Astrocyte (in vitro differentiated cells and primary cell): ENCODE measurements at regions not wholly inside any gene's neighbourhood (a gene's known extent, or its start where the extent isn't known, plus 50 kb on each side); places are given as distances from the start of the nearest gene placed in this dataset.

ENCODE experiments used
- DNase-seq: peaks from one replicate; pipeline ENCODE4 v3.0.0-alpha.2; 2010; ENCODE audit warnings: low read depth
- FAIRE-seq: peaks from 2 replicates; lab custom pipeline; 2011; peaks lifted over from hg19 to GRCh38; lab: Jason Lieb, UNC
- H2AFZ ChIP-seq: 2 replicates; pipeline ENCODE4 v1.6.0; 2012; ENCODE audit warnings: low read depth, low read length, inconsistent platforms
- H3K27ac ChIP-seq: 2 replicates; pipeline ENCODE4 v1.5.1; 2011; ENCODE audit warnings: low read depth, low read length, inconsistent platforms
- H3K27me3 ChIP-seq: 2 replicates; pipeline ENCODE4 v1.6.0; 2011; ENCODE audit warnings: low read length, inconsistent platforms; ENCODE audit not compliant: insufficient read depth
- H3K36me3 ChIP-seq: 2 replicates; pipeline ENCODE4 v1.5.1; 2011; ENCODE audit warnings: low read length, inconsistent platforms; ENCODE audit not compliant: insufficient read depth
- H3K4me1 ChIP-seq: 2 replicates; pipeline ENCODE4 v1.5.1; 2011; ENCODE audit warnings: low read length, inconsistent platforms; ENCODE audit not compliant: insufficient read depth
- H3K4me2 ChIP-seq: 2 replicates; pipeline ENCODE4 v1.6.0; 2012; ENCODE audit warnings: low read length, inconsistent platforms
- H3K4me3 ChIP-seq: 2 replicates; pipeline ENCODE4 v1.5.1; 2011; ENCODE audit warnings: low read depth, mild to moderate bottlenecking, low read length, inconsistent platforms; ENCODE audit not compliant: insufficient read depth
- H3K79me2 ChIP-seq: 2 replicates; pipeline ENCODE4 v1.6.0; 2012; ENCODE audit warnings: mild to moderate bottlenecking, low read length, inconsistent platforms; ENCODE audit not compliant: insufficient read depth
- H3K9ac ChIP-seq: 2 replicates; pipeline ENCODE4 v1.6.0; 2012; ENCODE audit warnings: mild to moderate bottlenecking, low read length, inconsistent platforms
- H3K9me3 ChIP-seq: 2 replicates; pipeline ENCODE4 v1.5.1; 2012; ENCODE audit warnings: low read depth, mild to moderate bottlenecking, low read length, inconsistent platforms; ENCODE audit not compliant: insufficient read depth
- H4K20me1 ChIP-seq: 2 replicates; pipeline ENCODE4 v1.6.0; 2012; ENCODE audit warnings: low read length, inconsistent platforms; ENCODE audit not compliant: insufficient read depth
- H3K27ac Mint-ChIP-seq: one replicate; pipeline ENCODE4 v1.8.0; 2021; ENCODE audit warnings: mild to moderate bottlenecking, mixed read lengths; ENCODE audit not compliant: unreplicated experiment
- H3K27me3 Mint-ChIP-seq: one replicate; pipeline ENCODE4 v1.8.0; 2021; ENCODE audit warnings: low read depth, mixed read lengths; ENCODE audit not compliant: unreplicated experiment
- H3K36me3 Mint-ChIP-seq: one replicate; pipeline ENCODE4 v1.8.0; 2021; ENCODE audit warnings: low read depth, mixed read lengths; ENCODE audit not compliant: unreplicated experiment
- H3K4me1 Mint-ChIP-seq: one replicate; pipeline ENCODE4 v1.8.0; 2021; ENCODE audit warnings: low read depth, mixed read lengths; ENCODE audit not compliant: unreplicated experiment
- H3K4me3 Mint-ChIP-seq: one replicate; pipeline ENCODE4 v1.8.0; 2021; ENCODE audit warnings: mild to moderate bottlenecking, moderate library complexity, mixed read lengths; ENCODE audit not compliant: unreplicated experiment
- H3K9me3 Mint-ChIP-seq: one replicate; pipeline ENCODE4 v1.8.0; 2021; ENCODE audit warnings: mild to moderate bottlenecking, mixed read lengths; ENCODE audit not compliant: unreplicated experiment
- CTCF ChIP-seq: IDR thresholded peaks from 2 replicates; pipeline ENCODE4 v1.5.1; 2011; ENCODE audit warnings: low read depth, mild to moderate bottlenecking, inconsistent platforms, low read length, moderate library complexity; ENCODE audit not compliant: insufficient read depth
- EZH2 ChIP-seq: IDR thresholded peaks from 2 replicates; pipeline ENCODE4 v1.6.1; 2012; ENCODE audit warnings: mild to moderate bottlenecking, low read length, inconsistent platforms; ENCODE audit not compliant: insufficient read depth

DNA sequence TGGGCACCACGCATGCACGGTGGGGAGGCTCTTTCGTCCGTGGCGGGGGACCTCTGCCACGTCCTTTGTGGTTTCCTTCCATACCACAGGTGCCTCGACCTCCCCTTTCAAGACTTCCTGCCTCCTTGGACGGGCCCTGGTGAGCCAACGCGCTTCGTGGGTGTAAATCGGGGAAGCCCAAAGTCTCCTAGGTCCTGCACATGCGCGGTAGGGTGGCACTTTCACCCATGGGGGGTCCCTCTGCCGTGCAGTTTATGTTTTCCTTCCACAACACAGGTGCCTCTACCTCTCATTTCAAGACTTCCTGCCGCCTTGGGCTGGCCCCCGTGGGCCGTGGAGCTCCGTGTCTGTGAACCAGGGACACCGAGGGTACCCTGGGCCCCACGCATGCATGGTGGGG lies 349.7 kb downstream of the ALG10 start:
- Mint-ChIP-seq H3K9me3 (peaks cover 8% of the 10 kb centered on the region), H3K4me1 (no peaks in the 10 kb centered on the region)
- H3K9ac ChIP-seq = no peak overlapping the region

DNA sequence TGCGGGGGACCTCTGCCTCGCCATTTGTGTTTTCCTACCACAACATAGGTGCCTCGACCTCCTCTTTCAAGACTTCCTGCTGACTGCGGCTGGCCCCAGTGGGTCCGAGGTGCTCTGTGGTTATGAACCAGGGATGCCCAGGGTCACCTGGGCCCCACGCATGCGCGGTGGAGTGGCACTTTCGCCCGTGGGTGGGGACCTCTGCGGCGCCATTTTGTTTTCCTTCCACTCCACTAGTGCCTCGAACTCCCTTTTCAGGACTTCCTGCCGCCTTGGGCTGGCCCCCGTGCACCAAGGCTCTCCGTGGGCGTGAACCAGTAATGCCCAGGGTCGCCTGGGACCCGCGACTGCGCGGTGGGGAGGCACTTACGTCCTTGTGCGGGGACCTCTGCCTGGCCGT lies 351.6 kb downstream of the ALG10 start:
- peaks cover 1% of the 10 kb centered on the region for H3K9me3 Mint-ChIP-seq
- FAIRE-seq (no peak), DNase-seq (no peak)
- no peaks in the 10 kb centered on the region for H3K4me1 Mint-ChIP-seq
- H3K36me3 Mint-ChIP-seq = no peaks in the 10 kb centered on the region
- Histone ChIP-seq H3K79me2 (no peaks in the 10 kb centered on the region), H3K4me3 (no peak overlapping the region), H3K27me3 (no peaks in the 10 kb centered on the region), H2AFZ (no peak overlapping the region), H4K20me1 (no peaks in the 10 kb centered on the region), H3K4me2 (no peak overlapping the region), H3K4me1 (no peaks in the 10 kb centered on the region), H3K9me3 (peaks cover 24% of the 10 kb centered on the region), H3K36me3 (no peaks in the 10 kb centered on the region), H3K27ac (no peak overlapping the region), H3K9ac (no peak overlapping the region)
- H3K27me3 Mint-ChIP-seq = no peaks in the 10 kb centered on the region
- no peak overlapping the region for H3K4me3 Mint-ChIP-seq
- TF ChIP-seq EZH2 = no peak
- no peak overlapping the region for H3K27ac Mint-ChIP-seq

More for the DNA sequence above, 349.7 kb downstream of the ALG10 start:
- Mint-ChIP-seq H3K4me3 (no peak overlapping the region), H3K27ac (no peak overlapping the region), H3K36me3 (no peaks in the 10 kb centered on the region), H3K27me3 (no peaks in the 10 kb centered on the region)
- Histone ChIP-seq H3K27me3 (no peaks in the 10 kb centered on the region), H3K4me2 (no peak overlapping the region), H3K27ac (no peak overlapping the region), H3K9me3 (peaks cover 21% of the 10 kb centered on the region), H3K4me3 (no peak overlapping the region), H2AFZ (no peak overlapping the region), H3K36me3 (no peaks in the 10 kb centered on the region), H4K20me1 (no peaks in the 10 kb centered on the region), H3K79me2 (no peaks in the 10 kb centered on the region), H3K4me1 (no peaks in the 10 kb centered on the region)
- TF ChIP-seq EZH2 (no peak), CTCF (no peak)
- no peak for DNase-seq
- FAIRE-seq = no peak

- no peak overlapping the region for H3K4me3 Mint-ChIP-seq
- Histone ChIP-seq H3K36me3 (no peaks in the 10 kb centered on the region), H4K20me1 (no peaks in the 10 kb centered on the region), H3K27me3 (no peaks in the 10 kb centered on the region), H3K4me1 (no peaks in the 10 kb centered on the region), H3K4me3 (no peak overlapping the region), H2AFZ (no peak overlapping the region), H3K9ac (no peak overlapping the region), H3K27ac (no peak overlapping the region), H3K4me2 (no peak overlapping the region), H3K9me3 (peaks cover 21% of the 10 kb centered on the region), H3K79me2 (no peaks in the 10 kb centered on the region)
- no peaks in the 10 kb centered on the region for H3K27me3 Mint-ChIP-seq
- H3K27ac Mint-ChIP-seq = no peak overlapping the region
- peaks cover 1% of the 10 kb centered on the region for H3K9me3 Mint-ChIP-seq
- no peaks in the 10 kb centered on the region for H3K4me1 Mint-ChIP-seq
- TF ChIP-seq CTCF (no peak), EZH2 (no peak)
- H3K36me3 Mint-ChIP-seq = no peaks in the 10 kb centered on the region
- DNase-seq = no peak
- no peak for FAIRE-seq
Observed at GRCh38 chr12:34376133-34376799, 354.0 kb downstream of the ALG10 start.
